ENCODE measurements at regions not wholly inside any gene's neighbourhood (a gene's known extent, or its start where the extent isn't known, plus 50 kb on each side); places are given as distances from the start of the nearest gene placed in this dataset.

- Histone ChIP-seq H3K36me3 (ENCODE audit: insufficient read depth, low read length) (no peaks in the 10 kb centered on the region), H3K27ac (no peak overlapping the region), H3K9ac (ENCODE audit: insufficient read length) (no peak overlapping the region), H3K9me3 (ENCODE audit: low read depth, low read length) (no peaks in the 10 kb centered on the region), H3K4me3 (no peak overlapping the region)
- no peak for TF ChIP-seq FOXP2 (optimal IDR thresholded peaks at IDR 0.05; ENCODE audit: control extremely low read depth, extremely low read length, insufficient read depth)
- TF ChIP-seq EZH2 (IDR thresholded peaks at IDR 0.05): no peak
- TF ChIP-seq POLR2AphosphoS5 (IDR thresholded peaks at IDR 0.05; ENCODE audit: borderline replicate concordance, low read depth, low read length): no peak
- DNase-seq (ENCODE audit: low read depth, low spot score): no peak
These were observed 132.8 kb upstream of the SPRY2 start for GRCh38 chr13:80473695-80474094.

DNA sequence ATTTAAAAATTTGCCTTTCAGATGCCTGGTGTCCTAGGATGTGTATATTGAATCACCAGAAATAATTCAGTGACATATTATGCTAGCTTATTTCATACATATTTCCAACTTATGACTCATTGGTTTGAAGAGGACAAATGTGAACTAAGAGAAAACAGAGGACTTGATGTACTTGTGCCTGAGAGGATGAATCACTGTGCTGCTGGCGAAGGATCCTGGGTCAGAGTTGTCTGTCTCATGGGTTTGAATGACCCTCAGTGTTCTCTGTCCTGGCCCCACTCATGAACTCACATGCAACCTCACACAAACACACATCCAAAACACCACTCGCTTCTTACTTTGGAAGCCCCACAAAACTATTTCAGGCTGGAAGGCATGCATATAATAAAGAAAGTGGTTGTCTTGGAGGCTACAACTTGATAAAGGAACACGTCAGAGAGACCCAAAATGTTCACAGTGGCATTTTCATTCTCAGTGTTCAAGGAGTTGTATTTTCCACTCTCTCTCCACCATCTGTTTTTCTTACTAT lies 129.0 kb upstream of the SPRY2 start:
- DNase-seq (ENCODE audit: low read depth, low spot score): no peak
- Histone ChIP-seq H3K4me3 (no peak overlapping the region), H3K27ac (no peak overlapping the region), H3K9me3 (ENCODE audit: low read depth, low read length) (no peaks in the 10 kb centered on the region), H3K36me3 (ENCODE audit: insufficient read depth, low read length) (no peaks in the 10 kb centered on the region), H3K9ac (ENCODE audit: insufficient read length) (no peak overlapping the region)
- TF ChIP-seq POLR2AphosphoS5 (IDR thresholded peaks at IDR 0.05; ENCODE audit: borderline replicate concordance, low read depth, low read length) (no peak), EZH2 (IDR thresholded peaks at IDR 0.05) (no peak), FOXP2 (optimal IDR thresholded peaks at IDR 0.05; ENCODE audit: control extremely low read depth, extremely low read length, insufficient read depth) (no peak)

DNA sequence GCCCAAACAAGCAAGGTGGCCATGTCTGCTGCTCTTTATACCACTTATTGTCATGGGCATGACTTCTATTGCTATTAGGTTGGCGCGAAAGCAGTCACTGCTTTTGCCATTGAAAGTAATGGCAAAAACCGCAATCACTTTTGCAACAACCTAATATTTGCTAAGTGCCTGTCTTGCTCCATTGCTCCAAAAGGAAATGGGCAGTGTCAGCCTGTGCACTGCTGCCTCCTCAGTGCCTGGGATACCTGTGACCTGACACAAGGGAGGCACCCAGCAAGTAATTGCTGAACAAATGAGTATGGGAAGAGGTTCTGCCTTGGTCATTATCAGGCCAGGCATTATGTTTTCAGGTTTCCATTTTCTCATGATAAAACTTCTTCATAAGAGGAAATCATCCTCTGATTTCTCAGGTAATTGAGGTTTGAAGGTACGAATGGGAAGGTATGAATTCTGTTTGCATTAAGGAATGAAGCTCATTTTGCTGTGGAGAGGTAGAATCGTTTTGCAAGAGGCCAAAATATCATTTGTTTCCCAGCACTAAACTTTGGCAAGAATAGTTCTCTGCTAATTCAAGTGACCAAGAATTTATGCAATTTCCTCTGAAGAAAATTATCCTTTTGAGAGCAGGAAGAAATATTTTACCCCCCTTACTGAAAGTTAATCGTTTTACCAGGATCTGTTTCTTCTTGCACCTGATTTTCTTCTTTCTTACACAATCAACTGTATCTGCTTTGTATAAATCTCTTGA lies 128.4 kb upstream of the SPRY2 start:
- no peak overlapping the region for H3K4me3 ChIP-seq
- H3K9ac ChIP-seq (ENCODE audit: insufficient read length): no peak overlapping the region
- no peak for DNase-seq (ENCODE audit: low read depth, low spot score)
- no peak overlapping the region for H3K27ac ChIP-seq
- TF ChIP-seq POLR2AphosphoS5 (IDR thresholded peaks at IDR 0.05; ENCODE audit: borderline replicate concordance, low read depth, low read length) (no peak), EZH2 (IDR thresholded peaks at IDR 0.05) (no peak), FOXP2 (optimal IDR thresholded peaks at IDR 0.05; ENCODE audit: control extremely low read depth, extremely low read length, insufficient read depth) (no peak)
- no peaks in the 10 kb centered on the region for H3K36me3 ChIP-seq (ENCODE audit: insufficient read depth, low read length)
- no peaks in the 10 kb centered on the region for H3K9me3 ChIP-seq (ENCODE audit: low read depth, low read length)

- H3K36me3 ChIP-seq (ENCODE audit: insufficient read depth, low read length): no peaks in the 10 kb centered on the region
- H3K4me3 ChIP-seq: no peak overlapping the region
- no peak overlapping the region for H3K27ac ChIP-seq
- no peaks in the 10 kb centered on the region for H3K9me3 ChIP-seq (ENCODE audit: low read depth, low read length)
- TF ChIP-seq FOXP2 (optimal IDR thresholded peaks at IDR 0.05; ENCODE audit: control extremely low read depth, extremely low read length, insufficient read depth) (no peak), EZH2 (IDR thresholded peaks at IDR 0.05) (no peak), POLR2AphosphoS5 (IDR thresholded peaks at IDR 0.05; ENCODE audit: borderline replicate concordance, low read depth, low read length) (no peak)
- no peak for DNase-seq (ENCODE audit: low read depth, low spot score)
- no peak overlapping the region for H3K9ac ChIP-seq (ENCODE audit: insufficient read length)
These were observed 124.4 kb upstream of the SPRY2 start for GRCh38 chr13:80465321-80465720.

- no peak overlapping the region for H3K27ac ChIP-seq
- no peak for DNase-seq (ENCODE audit: low read depth, low spot score)
- TF ChIP-seq EZH2 (IDR thresholded peaks at IDR 0.05) (no peak), FOXP2 (optimal IDR thresholded peaks at IDR 0.05; ENCODE audit: control extremely low read depth, extremely low read length, insufficient read depth) (no peak), POLR2AphosphoS5 (IDR thresholded peaks at IDR 0.05; ENCODE audit: borderline replicate concordance, low read depth, low read length) (no peak)
- H3K9me3 ChIP-seq (ENCODE audit: low read depth, low read length): no peaks in the 10 kb centered on the region
- no peak overlapping the region for H3K4me3 ChIP-seq
- no peak overlapping the region for H3K9ac ChIP-seq (ENCODE audit: insufficient read length)
- no peaks in the 10 kb centered on the region for H3K36me3 ChIP-seq (ENCODE audit: insufficient read depth, low read length)
These were observed 122.9 kb upstream of the SPRY2 start for GRCh38 chr13:80463673-80464352.

DNA sequence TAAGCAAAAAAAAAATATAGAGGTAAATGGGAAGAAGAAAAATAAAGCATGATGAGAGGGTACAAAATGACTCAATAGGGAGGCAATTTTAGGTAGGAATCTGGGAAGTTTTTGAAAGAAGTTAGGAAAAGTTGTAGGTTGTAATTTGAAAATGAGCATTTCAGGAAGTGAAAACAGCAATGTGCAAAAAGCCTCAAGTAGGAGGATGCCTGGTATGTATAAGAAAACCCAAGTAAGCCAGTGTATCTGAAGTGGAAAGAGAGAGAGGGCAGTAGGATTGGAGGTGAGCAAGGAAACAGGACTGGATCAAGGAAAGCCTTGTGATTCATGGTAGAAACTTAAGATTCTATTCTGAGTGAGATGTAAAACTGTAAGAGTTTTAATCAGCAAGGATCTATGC lies 121.6 kb upstream of the SPRY2 start:
- no peak overlapping the region for H3K9ac ChIP-seq (ENCODE audit: insufficient read length)
- TF ChIP-seq EZH2 (IDR thresholded peaks at IDR 0.05): no peak
- no peak overlapping the region for H3K27ac ChIP-seq
- H3K36me3 ChIP-seq (ENCODE audit: insufficient read depth, low read length): no peaks in the 10 kb centered on the region
- H3K4me3 ChIP-seq: no peak overlapping the region
- no peak for DNase-seq (ENCODE audit: low read depth, low spot score)
- no peaks in the 10 kb centered on the region for H3K9me3 ChIP-seq (ENCODE audit: low read depth, low read length)

- no peak overlapping the region for H3K4me3 ChIP-seq
- TF ChIP-seq EZH2 (IDR thresholded peaks at IDR 0.05): no peak
- no peak for TF ChIP-seq FOXP2 (optimal IDR thresholded peaks at IDR 0.05; ENCODE audit: control extremely low read depth, extremely low read length, insufficient read depth)
- TF ChIP-seq POLR2AphosphoS5 (IDR thresholded peaks at IDR 0.05; ENCODE audit: borderline replicate concordance, low read depth, low read length): no peak
- H3K9me3 ChIP-seq (ENCODE audit: low read depth, low read length): no peaks in the 10 kb centered on the region
- H3K36me3 ChIP-seq (ENCODE audit: insufficient read depth, low read length): no peaks in the 10 kb centered on the region
- no peak overlapping the region for H3K27ac ChIP-seq
- no peak for DNase-seq (ENCODE audit: low read depth, low spot score)
- no peak overlapping the region for H3K9ac ChIP-seq (ENCODE audit: insufficient read length)
These were observed 121.1 kb upstream of the SPRY2 start for GRCh38 chr13:80462037-80462436.

- DNase-seq (ENCODE audit: low read depth, low spot score): no peak
- TF ChIP-seq EZH2 (IDR thresholded peaks at IDR 0.05) (no peak), FOXP2 (optimal IDR thresholded peaks at IDR 0.05; ENCODE audit: control extremely low read depth, extremely low read length, insufficient read depth) (no peak), POLR2AphosphoS5 (IDR thresholded peaks at IDR 0.05; ENCODE audit: borderline replicate concordance, low read depth, low read length) (no peak)
These were observed 117.6 kb upstream of the SPRY2 start for GRCh38 chr13:80458543-80458942.

More at GRCh38 chr13:80458543-80458942, 117.6 kb upstream of the SPRY2 start:
- no peak overlapping the region for H3K27ac ChIP-seq
- no peaks in the 10 kb centered on the region for H3K9me3 ChIP-seq (ENCODE audit: low read depth, low read length)
- H3K4me3 ChIP-seq: no peak overlapping the region
- no peak overlapping the region for H3K9ac ChIP-seq (ENCODE audit: insufficient read length)
- no peaks in the 10 kb centered on the region for H3K36me3 ChIP-seq (ENCODE audit: insufficient read depth, low read length)

All from SK-N-MC (cell line).